Lower leg skin (tissue), 3 donors: ENCODE measurements at regions not wholly inside any gene's neighbourhood (a gene's known extent, or its start where the extent isn't known, plus 50 kb on each side); places are given as distances from the start of the nearest gene placed in this dataset.

ENCODE experiments used
- CTCF ChIP-seq, 3 donors: fragments of 450-650 bp; IDR thresholded peaks; one replicate each; pipeline ENCODE4 v1.5.1; 2016; ENCODE audit warnings: antibody characterized with exemption in 3 of 3, mild to moderate bottlenecking in 3 of 3, moderate library complexity in 2 of 3
- POLR2A ChIP-seq, 2 donors: fragments of 450-650 bp; IDR thresholded peaks; one replicate each; pipeline ENCODE4 v1.6.1; 2016 to 2017; ENCODE audit warnings: antibody characterized with exemption in 2 of 2, mild to moderate bottlenecking in 1 of 2, moderate library complexity in 1 of 2

- TF ChIP-seq CTCF (IDR thresholded peaks at IDR 0.05) = no peak
- TF ChIP-seq POLR2A (IDR thresholded peaks at IDR 0.05) = no peak
Observed at GRCh38 chr4:66340286-66340893, 670.1 kb upstream of the EPHA5 start.
